ENCODE measurements at regions not wholly inside any gene's neighbourhood (a gene's known extent, or its start where the extent isn't known, plus 50 kb on each side); places are given as distances from the start of the nearest gene placed in this dataset.
"Not testable (repeated sequence)": the region's sequence is repeated elsewhere in the genome, so short reads cannot be mapped to it uniquely, and the experiment has no call there.

DNA sequence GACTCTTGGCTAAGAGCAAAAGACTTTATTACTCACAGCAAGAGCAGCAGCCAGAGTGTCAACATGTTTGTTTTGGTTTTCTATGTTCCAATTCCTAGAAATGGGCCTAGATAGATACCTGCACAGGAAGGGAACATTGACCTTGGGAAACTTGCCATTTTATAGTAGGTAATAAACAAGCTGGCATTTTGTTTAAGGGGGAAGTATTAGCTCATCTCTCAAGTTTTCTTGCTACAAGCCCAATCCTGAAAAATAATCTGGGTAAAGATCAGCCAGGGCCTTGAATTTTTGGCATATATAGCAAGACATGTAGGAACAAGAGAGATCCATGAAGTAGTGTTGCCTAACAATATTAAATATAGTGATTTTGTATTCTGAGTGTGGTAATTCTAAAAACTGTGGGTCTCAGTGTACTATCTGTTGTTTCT is 51.4 kb upstream of the RGL1 start:
- DNase-seq (ENCODE audit: low read depth in 2 of 2) = peak in 1 of 2 donors; percentile 37

DNA sequence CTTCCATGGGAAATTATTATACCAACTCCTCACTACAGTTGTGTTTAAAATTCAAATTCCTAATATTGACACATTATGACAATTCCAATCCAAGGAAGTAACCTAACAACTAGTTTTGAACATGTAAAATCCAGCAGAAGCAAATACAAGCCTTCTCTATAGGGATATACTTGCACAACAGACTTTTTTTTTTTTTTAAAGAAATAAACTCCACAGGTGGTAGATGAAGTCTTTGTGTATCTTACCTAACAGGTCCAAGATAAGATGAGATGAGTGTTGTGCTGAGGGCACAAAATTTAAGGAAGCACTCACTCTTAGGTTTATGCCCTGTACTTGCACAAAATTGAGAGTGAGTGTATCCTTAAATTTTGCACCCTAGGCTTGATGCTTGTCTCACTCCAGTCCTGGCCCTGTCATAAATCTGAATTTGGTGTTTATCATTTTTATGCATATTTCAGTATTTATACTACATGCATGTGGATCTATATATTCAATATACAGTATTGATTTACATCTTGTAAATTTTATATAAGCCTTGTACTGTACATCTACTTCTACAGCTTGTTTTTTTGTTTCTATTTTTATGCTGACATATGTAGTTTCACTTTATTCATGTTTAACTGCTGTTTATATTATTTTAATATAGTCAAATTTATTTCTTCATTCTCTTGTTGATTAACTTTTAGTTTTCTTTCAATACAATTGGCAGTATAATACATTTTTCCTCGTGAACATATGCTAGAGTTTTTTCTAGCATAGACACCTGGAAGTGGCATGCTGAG is 60.6 kb upstream of the RGL1 start:
- DNase-seq (ENCODE audit: low read depth in 2 of 2) = no peak

DNA sequence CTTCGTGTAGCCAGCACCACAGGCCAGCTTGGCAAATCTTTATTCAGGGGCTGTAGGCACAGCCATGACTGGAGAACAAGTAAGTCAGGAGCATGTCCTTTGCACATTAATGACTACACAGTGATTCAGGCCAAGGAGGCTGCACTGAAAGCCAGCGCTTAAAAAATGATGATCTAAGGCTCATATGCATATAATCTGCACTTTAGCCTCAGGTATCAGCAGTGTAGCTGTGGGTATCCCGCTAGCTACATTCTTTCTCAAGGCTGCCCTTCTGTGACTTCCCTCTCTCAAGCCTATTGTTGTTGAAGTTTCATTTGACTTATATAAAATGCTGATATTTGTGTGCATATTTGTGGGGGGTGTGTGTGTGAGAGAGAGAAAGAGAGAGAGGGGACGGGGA is 62.6 kb upstream of the RGL1 start:
- DNase-seq (ENCODE audit: low read depth in 2 of 2) = no peak

DNA sequence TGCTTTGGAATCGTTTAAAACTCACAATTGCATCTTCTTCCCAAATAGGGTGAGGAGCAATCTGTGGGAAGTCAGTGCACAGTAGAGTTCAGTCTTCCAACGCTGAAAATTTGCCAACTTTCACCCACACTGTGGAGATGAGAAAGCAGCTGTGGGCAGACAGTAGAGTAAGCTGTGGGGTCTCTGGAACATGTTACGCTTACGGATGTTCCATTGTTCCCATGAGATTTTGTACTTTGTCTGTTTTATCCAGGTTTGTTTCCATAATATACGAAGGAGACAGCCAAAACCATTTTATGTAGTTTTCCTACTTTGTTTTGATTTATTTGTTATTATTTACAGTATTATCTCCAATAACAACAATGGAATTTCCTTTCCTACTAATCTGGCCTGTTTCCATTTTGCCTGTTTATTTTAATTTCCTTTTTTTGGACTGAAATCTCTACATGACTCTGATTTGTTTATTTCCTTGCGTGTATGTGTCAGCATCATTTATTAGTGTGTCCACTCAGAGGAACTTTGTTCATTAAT is 65.1 kb upstream of the RGL1 start:
- DNase-seq (ENCODE audit: low read depth in 2 of 2) = peak; percentile 10 to 23

DNA sequence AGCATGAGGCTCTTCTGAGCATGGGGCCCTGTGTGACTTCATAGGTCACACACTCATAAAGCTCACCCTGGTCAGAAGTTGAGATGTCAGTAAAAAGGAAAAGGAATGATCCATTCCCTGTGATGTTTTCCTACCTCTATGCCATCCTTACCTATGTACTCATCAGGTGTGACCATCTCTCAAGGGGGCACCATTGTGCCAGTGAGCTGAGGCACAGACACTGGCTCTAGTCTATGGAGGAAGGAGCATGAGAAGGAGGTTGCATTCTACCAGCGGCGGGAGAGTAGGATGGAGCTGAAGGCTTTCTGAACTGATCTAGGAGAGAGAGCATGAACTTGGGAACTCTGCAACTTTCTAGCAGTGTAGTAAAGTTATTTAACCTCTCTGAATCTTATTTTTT is 65.8 kb upstream of the RGL1 start:
- no peak for DNase-seq (ENCODE audit: low read depth in 2 of 2)

DNA sequence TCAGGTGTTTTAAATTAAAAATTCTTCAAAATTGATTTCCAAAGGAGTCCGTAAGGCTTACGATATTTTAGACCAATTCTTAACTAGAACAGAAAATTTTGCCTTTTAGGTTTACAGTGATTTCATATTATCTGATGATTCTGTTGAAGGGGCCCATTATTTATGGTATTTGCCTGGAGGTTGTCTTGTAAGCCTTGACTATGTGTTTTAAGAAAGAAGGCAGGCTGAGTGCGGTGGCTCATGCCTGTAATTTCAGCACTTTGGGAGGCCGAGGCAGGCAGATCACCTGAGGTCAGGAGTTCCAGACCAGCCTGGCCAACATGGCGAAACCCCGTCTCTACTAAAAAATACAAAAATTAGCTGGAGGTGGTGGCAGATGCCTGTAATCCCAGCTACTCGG is 67.0 kb upstream of the RGL1 start:
- not testable (repeated sequence) for DNase-seq (ENCODE audit: low read depth in 2 of 2)

DNA sequence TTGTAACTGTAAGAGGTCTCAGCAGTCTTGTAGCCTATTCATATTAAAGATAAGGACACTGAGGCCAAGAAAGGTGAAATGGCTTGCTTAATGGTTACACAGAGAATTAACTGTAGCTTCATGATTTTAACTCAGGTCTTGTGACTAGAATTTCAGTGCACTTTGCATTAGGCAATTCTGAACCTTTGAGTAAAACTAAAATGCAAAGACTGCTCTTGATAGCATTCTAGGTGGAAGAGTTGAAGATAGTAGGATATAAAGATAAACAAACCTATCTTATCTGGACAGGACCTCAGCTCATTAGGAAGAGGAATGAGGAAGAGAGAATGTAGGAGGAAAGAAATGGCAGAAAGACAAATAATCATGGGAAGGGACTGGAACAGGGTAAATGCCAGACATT is 68.6 kb upstream of the RGL1 start:
- DNase-seq (ENCODE audit: low read depth in 2 of 2) = no peak

DNA sequence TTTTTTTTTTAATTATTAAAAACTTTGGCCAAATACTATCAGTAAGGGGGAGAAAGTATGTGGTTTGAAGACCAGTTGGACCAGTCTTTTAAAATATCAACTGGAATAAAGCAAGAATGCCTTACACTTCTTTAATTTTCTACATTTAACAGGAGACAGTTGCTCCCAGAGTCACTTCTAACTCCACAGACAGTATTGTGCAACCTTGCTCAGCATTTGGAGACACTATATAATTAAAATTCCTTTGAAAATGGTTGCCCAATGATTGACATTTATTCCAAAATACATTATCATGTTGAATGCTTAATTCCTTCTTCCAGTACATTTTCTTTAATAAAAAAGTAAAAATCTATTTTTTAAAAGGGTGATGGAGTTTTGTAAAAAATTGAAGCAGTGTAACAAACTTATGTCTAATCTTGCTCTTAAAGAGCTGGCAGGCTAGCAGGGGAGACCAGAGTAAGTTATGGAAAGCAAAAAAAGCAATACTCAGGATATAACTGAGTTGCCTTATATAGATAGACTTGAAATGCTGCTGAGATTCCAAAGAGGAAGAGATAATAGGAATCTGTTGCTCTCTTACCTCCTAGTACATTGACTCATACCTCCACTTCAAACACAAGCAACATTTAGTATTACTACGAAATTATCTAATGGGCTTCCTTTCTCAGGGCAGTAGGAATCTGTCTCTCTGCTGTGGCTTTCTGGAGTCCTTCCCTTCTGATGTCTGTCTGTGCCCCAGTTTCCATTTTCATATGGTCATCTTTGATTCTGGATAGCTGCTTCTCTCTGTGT is 69.7 kb upstream of the RGL1 start:
- DNase-seq (ENCODE audit: low read depth in 2 of 2) = no peak

DNA sequence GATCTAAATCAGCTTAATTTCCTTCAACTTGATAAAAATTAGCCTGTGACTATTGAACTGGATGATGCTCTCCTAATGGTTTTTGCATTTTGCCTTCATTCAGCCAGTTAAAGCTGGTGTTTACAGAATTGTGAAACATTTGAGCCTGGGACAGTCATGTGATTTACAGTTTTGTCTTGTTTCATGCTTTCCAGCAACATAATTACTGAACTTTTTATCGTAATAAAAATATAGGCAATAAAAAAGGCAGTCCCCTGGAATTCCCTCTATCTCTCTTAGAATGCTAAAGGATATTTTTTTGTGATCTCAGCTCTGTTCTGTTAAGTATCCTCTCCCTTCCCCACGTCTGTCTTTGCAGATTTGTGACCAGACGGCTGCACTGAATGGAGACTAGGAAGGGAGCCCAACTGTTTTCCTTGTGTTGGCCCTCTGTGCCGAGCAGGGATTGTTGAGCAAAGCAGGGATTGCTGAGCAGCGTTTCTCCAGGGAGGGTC is 70.3 kb upstream of the RGL1 start:
- no peak for DNase-seq (ENCODE audit: low read depth in 2 of 2)

DNA sequence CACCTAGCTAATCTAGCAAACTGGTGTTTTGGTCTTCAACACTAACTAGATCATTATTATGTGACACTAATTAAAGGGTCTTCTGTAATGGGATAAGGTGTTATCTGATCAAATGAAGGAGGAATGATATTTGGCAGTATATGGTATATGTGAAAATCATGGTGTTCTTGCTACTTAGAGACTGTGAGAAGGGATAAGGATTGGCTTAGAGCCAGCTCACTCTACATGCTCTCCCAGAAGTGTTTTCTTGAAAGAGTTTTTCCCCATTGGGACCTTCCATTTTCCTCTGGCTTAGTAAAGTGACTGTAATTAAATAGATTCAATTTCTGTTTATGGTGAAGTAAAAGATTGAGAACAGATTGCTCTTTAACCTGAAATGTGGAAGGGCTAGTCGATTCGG is 71.2 kb upstream of the RGL1 start:
- DNase-seq (ENCODE audit: low read depth in 2 of 2) = no peak

DNA sequence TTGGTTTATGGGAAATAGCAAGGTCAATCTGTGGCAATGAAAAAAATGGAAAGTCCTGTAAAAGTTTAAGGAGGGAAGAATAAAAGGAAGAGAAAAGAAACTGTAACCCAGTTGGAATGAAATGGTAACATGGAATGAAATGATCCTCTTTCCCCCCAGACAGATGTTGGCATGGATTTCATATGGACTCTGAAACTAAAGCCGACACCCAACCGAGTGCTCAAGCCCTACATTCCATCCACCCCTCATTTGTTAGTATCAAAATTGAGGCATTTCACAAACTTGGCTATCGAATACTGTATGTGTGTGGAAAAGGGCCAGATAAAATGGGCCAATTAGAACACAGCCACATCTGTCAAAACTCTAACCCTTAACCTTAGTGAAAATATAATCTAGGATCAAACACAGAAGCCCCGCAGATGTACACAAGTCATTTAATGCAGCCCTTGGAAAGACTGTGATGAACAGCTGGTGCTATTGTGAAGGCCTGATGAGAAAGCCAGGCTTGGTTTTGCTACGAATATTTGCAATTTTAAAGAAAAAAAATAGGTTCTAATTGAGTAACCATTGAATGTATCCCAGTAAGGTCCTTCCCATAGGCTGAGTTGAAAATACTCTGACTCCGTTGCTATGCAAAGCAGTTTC is 72.6 kb upstream of the RGL1 start:
- no peak for DNase-seq (ENCODE audit: low read depth in 2 of 2)

DNA sequence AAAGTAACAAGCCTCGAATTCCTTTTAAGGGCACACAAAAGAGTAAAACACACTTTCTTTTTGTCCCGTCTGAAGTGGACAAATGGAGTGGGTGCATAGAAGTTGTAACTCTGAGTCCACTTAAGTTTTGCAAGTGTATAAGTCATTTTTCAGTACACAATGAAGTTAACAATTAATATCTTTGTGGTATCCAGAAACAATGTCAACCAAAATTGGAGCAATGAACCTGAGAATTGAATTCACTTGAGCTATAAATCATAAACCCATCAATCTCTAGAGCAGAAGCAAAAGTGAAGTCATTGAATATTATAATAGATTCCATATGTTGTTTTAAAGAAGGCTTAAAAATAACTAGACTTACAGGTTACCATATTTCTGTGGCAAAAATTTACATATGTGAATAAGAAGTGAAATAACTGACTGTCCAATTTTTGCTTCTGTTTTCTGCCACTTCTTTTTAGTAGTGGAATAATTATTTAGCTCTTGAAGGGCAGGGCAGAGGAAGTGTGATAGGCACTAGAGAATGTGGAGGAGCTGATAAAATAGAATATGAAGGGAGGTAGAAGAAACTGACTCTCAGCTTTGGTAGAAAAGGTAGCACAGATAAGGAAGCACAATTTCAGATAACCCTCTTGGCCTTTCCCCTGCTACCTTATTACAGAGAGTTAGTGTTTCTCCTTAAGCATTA is 73.9 kb upstream of the RGL1 start:
- DNase-seq (ENCODE audit: low read depth in 2 of 2) = no peak

DNA sequence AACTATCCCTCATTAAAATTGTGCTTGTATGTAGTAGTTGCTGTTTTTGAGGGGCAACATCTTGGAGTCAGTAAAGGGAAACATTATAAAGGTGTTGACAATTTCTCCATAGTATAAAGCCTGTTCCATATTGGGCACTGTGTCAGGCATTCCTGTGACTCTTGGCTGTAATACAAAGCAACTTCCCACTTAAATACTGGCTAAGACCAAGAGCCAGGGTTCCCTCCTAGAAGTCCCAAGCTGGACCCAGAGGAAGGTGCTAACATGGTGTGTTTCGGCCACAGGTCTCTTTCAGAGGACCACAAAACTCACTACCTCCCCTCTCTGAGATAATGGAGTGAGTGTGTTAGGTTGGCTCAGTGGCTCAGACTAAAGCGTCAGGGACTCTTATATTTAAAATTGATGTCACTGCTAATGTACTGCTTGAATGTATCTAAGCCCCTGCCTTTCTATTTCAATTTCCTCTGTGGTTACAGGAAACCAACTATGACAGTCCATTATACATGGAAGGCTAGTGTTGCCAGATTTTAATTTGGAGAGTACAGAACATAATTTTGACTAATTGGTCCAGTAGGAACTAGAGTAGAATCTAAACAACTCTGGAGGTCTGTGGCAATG is 74.7 kb upstream of the RGL1 start:
- DNase-seq (ENCODE audit: low read depth in 2 of 2) = no peak

DNA sequence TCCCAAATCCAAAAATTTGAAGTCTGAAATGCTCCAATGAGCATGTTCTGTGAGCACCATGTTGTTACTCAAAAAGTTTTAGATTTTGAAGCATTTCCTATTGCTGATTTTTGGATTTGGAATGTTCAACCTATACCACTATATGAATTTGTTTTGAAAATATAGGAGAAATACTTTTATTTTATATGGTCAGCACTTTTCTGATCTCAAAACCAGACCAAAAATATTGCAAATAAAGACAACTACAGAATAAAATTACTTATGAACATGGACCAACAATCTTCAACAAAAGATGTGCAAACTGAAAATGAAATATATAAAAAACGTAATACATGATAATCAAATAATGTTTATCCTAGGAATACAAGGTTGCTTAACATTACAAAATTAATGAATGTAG is 73.7 kb upstream of the APOBEC4 start:
- no peak for DNase-seq (ENCODE audit: low read depth in 2 of 2)

DNA sequence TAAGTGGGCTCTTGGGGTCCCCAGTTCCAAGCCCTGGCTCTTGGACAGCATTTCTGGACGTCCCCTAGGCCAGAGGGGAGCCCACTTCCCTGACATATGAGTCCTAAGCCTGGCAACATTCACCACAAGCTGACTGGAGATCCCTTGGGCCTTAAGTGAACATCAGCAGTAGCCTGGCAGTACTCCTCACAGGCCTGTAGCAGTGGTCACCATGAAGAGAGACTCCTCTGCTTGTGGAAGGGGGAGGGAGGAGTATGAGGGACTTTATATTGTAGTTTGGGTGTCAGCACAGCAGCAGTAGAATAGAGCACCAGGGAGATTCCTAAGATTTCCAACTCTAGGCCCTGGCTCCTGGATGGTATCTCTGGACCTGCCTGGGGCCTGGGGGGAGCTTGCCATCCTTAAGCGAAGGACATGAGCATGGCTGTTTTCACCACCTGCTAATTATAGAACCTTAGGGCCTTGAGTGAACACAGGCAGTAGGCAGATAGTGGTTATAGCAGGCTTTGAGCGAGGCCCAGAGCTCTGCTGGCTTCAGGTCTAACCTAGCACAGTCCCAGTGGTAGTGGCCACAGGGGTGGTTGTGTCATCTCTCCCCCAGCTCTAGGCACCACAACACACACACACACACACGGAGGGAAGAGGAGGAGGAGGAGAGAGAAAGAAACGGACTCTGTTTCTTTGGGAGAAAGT is 71.4 kb upstream of the APOBEC4 start:
- DNase-seq (ENCODE audit: low read depth in 2 of 2) = no peak

DNA sequence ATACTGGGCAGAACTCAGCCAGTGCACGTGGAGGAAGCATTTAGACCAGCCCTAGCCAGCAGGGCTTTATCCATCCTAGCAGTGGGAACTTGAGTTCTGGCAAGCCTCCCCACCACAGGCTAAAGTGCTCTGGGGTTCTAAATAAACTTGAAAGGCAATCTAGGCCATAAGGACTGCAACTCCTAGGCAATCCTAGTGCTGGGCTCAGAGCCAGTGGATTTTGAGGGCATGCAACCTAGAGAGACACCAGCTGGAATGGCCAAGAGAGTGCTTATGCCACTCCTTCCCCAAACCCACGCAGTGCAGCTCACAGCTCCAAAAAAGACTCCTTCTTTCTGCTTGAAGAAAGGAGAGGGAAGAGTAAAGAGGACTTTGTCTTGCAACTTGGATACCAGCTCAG is 70.5 kb upstream of the APOBEC4 start:
- no peak for DNase-seq (ENCODE audit: low read depth in 2 of 2)

DNA sequence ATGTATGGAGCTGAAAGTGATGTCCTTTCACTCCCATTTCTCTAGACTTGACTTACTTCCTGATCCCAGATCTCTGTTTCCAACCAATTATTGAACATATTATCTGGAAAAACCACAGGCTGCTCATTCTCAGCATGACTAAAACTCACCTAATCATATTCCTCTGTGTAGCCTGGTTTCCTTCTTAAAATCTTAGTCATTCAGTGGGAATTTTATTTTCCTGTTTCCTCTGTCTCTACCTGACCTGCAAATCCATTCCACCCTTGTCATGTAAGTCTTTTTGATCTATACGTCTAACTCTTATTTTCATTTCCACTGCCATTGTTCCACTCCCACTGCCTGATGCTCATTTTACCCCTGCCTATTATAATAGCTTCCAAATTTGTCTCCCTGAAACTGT is 67.9 kb upstream of the APOBEC4 start:
- DNase-seq (ENCODE audit: low read depth in 2 of 2) = no peak

DNA sequence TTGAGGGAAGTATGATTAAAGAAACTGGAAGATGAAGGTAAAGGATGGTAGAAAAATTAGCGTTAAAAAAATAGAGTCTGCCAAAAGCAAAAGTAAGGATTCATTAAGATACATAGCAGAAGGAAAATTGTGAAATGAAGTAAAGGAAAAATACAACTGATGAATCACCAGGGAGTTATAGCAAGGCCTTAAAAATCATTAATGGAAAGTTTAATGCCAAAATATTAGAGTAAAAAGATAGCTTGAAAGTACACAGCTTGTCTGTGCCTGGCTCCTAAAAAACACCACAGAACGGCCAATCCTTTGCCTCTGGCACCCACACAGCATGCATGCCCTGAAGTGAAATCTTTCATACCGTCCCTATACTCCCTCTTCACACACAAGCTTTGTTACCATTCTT is 66.9 kb upstream of the APOBEC4 start:
- DNase-seq (ENCODE audit: low read depth in 2 of 2) = no peak

DNA sequence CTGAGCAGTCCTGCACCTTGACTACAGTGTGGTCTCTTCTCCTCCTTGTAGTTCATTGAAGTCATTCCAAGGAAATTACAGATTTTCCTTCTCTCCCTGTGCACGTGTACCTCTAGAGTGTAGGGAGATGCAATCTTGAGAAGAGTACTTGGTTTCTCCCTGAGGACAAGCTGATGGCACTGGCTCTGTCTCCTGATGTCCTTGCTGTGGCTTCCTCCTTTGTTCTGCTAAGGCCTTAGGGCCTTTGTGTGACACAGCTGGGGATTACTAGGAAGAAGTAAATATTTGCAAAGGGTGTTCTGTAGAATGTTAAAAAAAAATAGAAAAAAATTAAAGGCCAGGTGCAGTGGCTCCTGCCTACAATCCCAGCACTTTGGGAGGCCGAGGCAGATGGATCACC is 66.2 kb upstream of the APOBEC4 start:
- DNase-seq (ENCODE audit: low read depth in 2 of 2) = no peak

DNA sequence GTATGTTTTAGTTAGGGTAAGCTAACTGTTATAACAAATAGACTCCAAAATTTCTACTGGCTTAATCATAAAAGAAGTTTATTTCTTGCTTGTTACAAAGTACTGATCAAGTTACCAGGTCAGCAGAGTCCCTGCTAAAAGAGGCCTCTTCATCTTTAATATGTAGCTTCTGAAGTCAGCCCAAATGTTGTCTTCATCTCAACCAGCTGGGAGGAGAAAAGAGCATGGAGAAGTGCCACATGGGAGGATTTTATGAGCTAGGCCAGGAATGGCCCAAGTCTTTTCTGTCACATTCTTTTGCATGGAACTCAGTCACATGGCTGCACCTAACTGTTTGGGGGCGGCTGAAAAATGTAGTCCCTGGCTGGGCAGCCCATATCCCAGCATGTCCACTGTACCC is 63.2 kb upstream of the APOBEC4 start:
- no peak for DNase-seq (ENCODE audit: low read depth in 2 of 2)

Data from dermis microvascular lymphatic vessel endothelial cell (primary cell).